ENCODE measurements at regions not wholly inside any gene's neighbourhood (a gene's known extent, or its start where the extent isn't known, plus 50 kb on each side); places are given as distances from the start of the nearest gene placed in this dataset.

- ChIA-PET CTCF (no interaction called here), RAD21 (ENCODE audit: low non-redundant PET in 1 of 2, low total read pairs in 2 of 2, uncharacterized antibody in 2 of 2, unreplicated experiment in 2 of 2) (no interaction called here), POLR2A (no interaction called here)
- Histone ChIP-seq H2AFZ (ENCODE audit: low read depth, low read length, poor library complexity, severe bottlenecking) (no peak overlapping the region), H3K9ac (ENCODE audit: low read length) (no peak overlapping the region), H3K4me1 (ENCODE audit: control insufficient read depth in 1 of 2, insufficient read depth in 2 of 2, low read length in 2 of 2) (peaks cover 6 to 13% of the 10 kb centered on the region in 2 experiments), H3K79me2 (ENCODE audit: insufficient read depth, low read length) (no peaks in the 10 kb centered on the region), H3K27ac (ENCODE audit: low read depth, low read length) (no peak overlapping the region), H3K27me3 (ENCODE audit: insufficient read depth, low read length) (no peaks in the 10 kb centered on the region), H3K36me3 (ENCODE audit: control insufficient read depth in 1 of 2, insufficient read depth in 2 of 2, low read length in 2 of 2) (no peaks in the 10 kb centered on the region), H4K20me1 (ENCODE audit: insufficient read depth) (no peaks in the 10 kb centered on the region), H3K9me2 (ENCODE audit: insufficient read depth) (no peaks in the 10 kb centered on the region), H3K4me2 (ENCODE audit: low read length) (no peak overlapping the region), H3K4me3 (replicated peaks in 1 of 2; ENCODE audit: low read depth in 1 of 2, low read length in 2 of 2) (no peak overlapping the region), H3K9me3 (ENCODE audit: control insufficient read depth in 1 of 2, insufficient read depth in 1 of 2, low read depth in 1 of 2, low read length in 2 of 2) (no peaks in the 10 kb centered on the region)
- intact Hi-C loops (cut with micrococcal nuclease), result no loop called here
- no peak for DNase-seq (ENCODE audit: low read depth, low spot score)
- BruUV-seq (replicated peaks), result no TSS peak
- TF ChIP-seq MAX (IDR thresholded peaks at IDR 0.05) (no peak), EGR1 (IDR thresholded peaks at IDR 0.05; ENCODE audit: low read depth) (no peak), CBX3 (IDR thresholded peaks at IDR 0.05; ENCODE audit: low read depth) (no peak), ZFX (IDR thresholded peaks at IDR 0.05) (no peak), RAD21 (IDR thresholded peaks at IDR 0.05; ENCODE audit: low read depth) (no peak), SIN3A (IDR thresholded peaks at IDR 0.05; ENCODE audit: low read depth) (no peak)
- TF ChIP-seq, protein P1, sequence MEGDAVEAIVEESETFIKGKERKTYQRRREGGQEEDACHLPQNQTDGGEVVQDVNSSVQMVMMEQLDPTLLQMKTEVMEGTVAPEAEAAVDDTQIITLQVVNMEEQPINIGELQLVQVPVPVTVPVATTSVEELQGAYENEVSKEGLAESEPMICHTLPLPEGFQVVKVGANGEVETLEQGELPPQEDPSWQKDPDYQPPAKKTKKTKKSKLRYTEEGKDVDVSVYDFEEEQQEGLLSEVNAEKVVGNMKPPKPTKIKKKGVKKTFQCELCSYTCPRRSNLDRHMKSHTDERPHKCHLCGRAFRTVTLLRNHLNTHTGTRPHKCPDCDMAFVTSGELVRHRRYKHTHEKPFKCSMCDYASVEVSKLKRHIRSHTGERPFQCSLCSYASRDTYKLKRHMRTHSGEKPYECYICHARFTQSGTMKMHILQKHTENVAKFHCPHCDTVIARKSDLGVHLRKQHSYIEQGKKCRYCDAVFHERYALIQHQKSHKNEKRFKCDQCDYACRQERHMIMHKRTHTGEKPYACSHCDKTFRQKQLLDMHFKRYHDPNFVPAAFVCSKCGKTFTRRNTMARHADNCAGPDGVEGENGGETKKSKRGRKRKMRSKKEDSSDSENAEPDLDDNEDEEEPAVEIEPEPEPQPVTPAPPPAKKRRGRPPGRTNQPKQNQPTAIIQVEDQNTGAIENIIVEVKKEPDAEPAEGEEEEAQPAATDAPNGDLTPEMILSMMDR (IDR thresholded peaks at IDR 0.05 in 2 of 3, conservative IDR thresholded peaks at IDR 0.05 in 1 of 3; ENCODE audit: borderline replicate concordance in 1 of 3, insufficient read depth in 1 of 3, low read depth in 2 of 3, low read length in 2 of 3), result no peak
- TF ChIP-seq, protein P2, sequence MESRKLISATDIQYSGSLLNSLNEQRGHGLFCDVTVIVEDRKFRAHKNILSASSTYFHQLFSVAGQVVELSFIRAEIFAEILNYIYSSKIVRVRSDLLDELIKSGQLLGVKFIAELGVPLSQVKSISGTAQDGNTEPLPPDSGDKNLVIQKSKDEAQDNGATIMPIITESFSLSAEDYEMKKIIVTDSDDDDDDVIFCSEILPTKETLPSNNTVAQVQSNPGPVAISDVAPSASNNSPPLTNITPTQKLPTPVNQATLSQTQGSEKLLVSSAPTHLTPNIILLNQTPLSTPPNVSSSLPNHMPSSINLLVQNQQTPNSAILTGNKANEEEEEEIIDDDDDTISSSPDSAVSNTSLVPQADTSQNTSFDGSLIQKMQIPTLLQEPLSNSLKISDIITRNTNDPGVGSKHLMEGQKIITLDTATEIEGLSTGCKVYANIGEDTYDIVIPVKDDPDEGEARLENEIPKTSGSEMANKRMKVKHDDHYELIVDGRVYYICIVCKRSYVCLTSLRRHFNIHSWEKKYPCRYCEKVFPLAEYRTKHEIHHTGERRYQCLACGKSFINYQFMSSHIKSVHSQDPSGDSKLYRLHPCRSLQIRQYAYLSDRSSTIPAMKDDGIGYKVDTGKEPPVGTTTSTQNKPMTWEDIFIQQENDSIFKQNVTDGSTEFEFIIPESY (IDR thresholded peaks at IDR 0.05; ENCODE audit: extremely low read depth, insufficient replicate concordance, low read length), result no peak
- TF ChIP-seq, protein P3, sequence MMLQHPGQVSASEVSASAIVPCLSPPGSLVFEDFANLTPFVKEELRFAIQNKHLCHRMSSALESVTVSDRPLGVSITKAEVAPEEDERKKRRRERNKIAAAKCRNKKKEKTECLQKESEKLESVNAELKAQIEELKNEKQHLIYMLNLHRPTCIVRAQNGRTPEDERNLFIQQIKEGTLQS (IDR thresholded peaks at IDR 0.05), result no peak
- no peak for ATAC-seq
Measured at GRCh38 chr22:45061332-45061731, 51.5 kb upstream of the PHF21B start.

Measured in HCT116 (cell line).